RWPE1 (cell line): ENCODE measurements at regions not wholly inside any gene's neighbourhood (a gene's known extent, or its start where the extent isn't known, plus 50 kb on each side); places are given as distances from the start of the nearest gene placed in this dataset.

Experiments
- CTCF ChIA-PET: fragments of 350-600 bp; sonication (Branson Sonifier 250); formaldehyde crosslinking; extraction: SDS; loops from one replicate; lab custom pipeline; 2021; lab: Yijun Ruan, JAX
- POLR2A ChIA-PET: fragments of 400-600 bp; formaldehyde crosslinking; extraction: SDS; loops from one replicate; lab custom pipeline; 2020; ENCODE audit warnings: antibody characterized with exemption; ENCODE audit not compliant: low non-redundant PET; lab: Yijun Ruan, JAX
- DNase-seq: peaks from one replicate; pipeline ENCODE4 v3.0.0; 2012; ENCODE audit warnings: low spot score
- H3K27ac ChIP-seq: fragments of 450-650 bp; 2 replicates; pipeline ENCODE4 v1.5.1; 2017
- TF ChIP-seq, protein P1 (sequence below): fragments of 450-650 bp; conservative IDR thresholded peaks from 2 replicates; pipeline ENCODE4 v1.5.1; 2017; ENCODE audit warnings: low read depth, mild to moderate bottlenecking

DNA sequence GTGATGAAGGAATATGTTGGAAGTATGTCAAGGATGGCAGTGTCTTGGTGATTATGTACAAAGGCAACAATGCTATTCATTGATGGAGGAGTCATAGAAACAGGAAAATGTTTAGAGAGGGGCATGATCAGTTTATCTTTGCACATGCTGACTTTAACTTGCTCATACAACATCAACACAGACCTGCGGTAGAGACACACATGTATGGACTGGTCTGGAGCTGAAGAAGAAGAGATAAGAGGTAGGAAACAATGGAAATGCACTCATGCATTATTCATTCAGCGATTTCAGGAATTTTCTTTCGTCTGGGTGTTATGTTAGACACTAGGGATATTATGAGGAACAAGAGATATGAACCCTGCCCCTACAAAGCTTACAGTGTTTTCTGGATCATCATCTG, 1252.3 kb upstream of the TENM3 start:
- H3K27ac ChIP-seq = no peak overlapping the region
- CTCF ChIA-PET = no interaction called here
- POLR2A ChIA-PET = no interaction called here
- TF ChIP-seq, protein P1, sequence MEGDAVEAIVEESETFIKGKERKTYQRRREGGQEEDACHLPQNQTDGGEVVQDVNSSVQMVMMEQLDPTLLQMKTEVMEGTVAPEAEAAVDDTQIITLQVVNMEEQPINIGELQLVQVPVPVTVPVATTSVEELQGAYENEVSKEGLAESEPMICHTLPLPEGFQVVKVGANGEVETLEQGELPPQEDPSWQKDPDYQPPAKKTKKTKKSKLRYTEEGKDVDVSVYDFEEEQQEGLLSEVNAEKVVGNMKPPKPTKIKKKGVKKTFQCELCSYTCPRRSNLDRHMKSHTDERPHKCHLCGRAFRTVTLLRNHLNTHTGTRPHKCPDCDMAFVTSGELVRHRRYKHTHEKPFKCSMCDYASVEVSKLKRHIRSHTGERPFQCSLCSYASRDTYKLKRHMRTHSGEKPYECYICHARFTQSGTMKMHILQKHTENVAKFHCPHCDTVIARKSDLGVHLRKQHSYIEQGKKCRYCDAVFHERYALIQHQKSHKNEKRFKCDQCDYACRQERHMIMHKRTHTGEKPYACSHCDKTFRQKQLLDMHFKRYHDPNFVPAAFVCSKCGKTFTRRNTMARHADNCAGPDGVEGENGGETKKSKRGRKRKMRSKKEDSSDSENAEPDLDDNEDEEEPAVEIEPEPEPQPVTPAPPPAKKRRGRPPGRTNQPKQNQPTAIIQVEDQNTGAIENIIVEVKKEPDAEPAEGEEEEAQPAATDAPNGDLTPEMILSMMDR = no peak
- DNase-seq = no peak

DNA sequence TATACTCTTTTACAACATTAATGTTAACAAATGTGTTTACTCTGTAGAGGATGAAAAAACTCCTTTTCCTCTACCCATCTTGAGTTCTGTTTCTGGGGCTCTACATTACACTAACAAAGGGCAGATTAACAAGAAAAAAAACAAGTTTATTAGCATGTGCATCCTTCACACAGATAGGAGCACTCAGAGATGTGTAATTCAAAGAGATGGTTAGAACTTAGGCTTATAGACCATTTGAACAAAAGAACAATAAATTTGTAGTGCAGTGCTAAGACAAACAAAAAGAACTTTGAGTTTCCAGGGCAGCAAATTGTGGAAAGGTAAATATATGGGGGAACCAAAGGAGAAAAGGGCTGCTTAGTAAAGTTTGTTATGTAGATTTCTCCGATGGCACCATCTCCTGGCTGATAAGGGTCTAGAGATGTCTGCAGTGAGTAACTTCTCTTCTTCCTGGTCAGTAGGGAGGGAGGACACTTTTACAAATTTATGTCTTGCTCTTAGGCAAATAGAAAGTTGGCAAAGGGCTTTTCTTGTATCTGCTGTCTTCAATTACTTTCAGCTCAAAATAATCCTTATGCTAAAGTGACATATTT, 1249.9 kb upstream of the TENM3 start:
- DNase-seq = no peak
- TF ChIP-seq, protein P1 = no peak
- H3K27ac ChIP-seq = no peak overlapping the region
- CTCF ChIA-PET = interaction anchor here (0.6 kb wide), 1 partner anchor 11 kb away, joined by 3 read pairs; no protein-coding TSS in a partner anchor
- POLR2A ChIA-PET = no interaction called here

DNA sequence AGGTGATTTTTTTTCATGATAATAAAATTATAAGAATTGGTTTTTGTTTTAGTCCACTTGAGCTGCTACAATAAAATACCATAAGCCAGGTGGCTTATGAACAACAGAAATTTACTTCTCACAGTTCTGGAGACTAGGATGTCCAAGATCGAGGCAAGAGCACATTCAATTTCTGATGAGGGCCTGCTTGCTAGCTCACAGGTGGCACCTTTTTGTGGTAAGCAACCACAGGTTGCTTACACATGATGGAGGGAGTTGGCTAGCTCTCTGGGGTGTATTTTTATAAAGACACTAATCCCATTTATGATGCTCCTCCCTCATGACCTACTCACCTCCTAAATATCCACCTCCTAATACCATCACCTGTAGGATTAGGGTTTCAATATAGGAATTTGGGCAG, 1248.5 kb upstream of the TENM3 start:
- H3K27ac ChIP-seq = no peak overlapping the region
- CTCF ChIA-PET = no interaction called here
- TF ChIP-seq, protein P1 = no peak
- POLR2A ChIA-PET = no interaction called here
- no peak for DNase-seq

DNA sequence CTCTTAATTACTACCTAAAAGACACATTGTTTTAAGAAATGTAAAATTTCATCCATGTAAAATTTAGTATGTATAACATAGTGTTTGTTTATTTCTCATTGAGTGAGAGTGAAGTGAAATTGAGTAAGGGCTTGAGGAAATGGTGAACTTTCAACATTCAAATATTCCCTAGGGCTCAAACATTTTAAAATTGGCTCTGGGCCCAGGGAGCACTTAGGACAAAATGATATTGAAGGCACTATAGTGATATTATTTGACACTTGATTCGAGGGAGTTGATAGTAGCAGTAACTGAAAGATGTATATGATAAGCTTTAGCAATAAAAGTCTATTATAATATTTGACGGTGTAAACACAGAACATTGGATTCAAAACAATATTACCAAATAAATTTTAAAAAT, 1244.0 kb upstream of the TENM3 start:
- no peak for DNase-seq

DNA sequence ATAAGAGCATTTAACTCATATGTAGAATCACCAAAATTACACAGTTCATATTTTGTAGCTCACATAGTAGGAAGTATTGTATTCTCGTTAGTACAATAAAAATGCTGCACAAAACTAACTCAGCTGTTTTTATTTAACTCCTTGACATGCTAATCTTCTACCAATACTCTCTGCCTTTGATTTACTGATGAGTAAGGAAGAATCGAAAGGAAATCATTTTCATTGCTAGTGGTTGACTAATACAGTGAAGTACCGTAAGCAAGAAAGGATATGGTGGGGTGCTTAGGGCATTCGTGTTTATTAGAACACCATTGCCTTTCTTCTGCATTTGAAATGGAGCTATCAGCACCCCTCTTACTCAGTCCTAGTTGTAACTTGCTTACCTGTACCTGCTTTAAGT, 1239.1 kb upstream of the TENM3 start:
- no peak overlapping the region for H3K27ac ChIP-seq
- CTCF ChIA-PET = no interaction called here
- TF ChIP-seq, protein P1 = no peak
- no peak for DNase-seq
- POLR2A ChIA-PET = no interaction called here

More for the DNA sequence above, 1244.0 kb upstream of the TENM3 start:
- H3K27ac ChIP-seq = no peak overlapping the region
- TF ChIP-seq, protein P1 = no peak
- ChIA-PET POLR2A (no interaction called here), CTCF (interaction anchor here (1.1 kb wide), 1 partner anchor 14 kb away, joined by 6 read pairs; no protein-coding TSS in a partner anchor)

DNA sequence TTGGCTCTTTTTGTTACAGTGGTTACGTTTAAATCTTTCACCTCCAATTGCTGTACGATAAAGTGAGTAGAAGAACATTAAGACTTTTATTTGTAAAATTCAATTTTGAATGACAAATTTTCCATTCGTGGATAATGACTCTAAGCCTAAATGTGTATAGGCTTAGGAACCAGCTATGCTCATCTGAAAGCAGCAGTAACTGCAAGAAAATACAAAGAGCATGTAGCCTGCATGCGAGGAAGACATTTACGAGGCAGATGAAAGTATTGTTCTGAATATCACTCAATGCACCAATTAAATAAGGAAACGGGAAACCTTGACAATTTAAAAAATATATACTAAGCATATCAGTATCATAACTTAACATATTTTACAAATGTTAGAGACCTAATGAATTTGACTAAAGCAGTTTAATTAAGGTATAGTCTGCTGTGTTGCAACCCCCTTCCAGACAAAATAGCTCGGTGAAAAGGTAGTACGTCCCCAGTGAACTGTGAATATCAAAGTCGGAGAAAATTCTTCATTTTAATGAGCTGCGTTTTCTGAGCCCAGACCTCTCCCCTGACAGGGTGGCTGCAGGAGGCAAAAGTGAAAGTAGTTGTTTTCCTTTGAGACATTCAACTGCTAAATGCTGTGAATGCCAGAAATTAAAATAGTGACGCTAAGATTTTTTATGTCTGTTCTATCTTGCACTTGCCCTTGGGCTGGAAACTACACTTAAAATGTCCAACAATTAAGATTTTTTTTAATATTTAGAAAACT, 1236.5 kb upstream of the TENM3 start:
- ChIA-PET CTCF (no interaction called here), POLR2A (no interaction called here)
- TF ChIP-seq, protein P1 = no peak
- DNase-seq = no peak
- H3K27ac ChIP-seq = no peak overlapping the region
